ENCODE measurements at regions not wholly inside any gene's neighbourhood (a gene's known extent, or its start where the extent isn't known, plus 50 kb on each side); places are given as distances from the start of the nearest gene placed in this dataset.

GRCh38 chr21:19124691-19125090 lies 721.1 kb upstream of the TMPRSS15 start:
- no peaks in the 10 kb centered on the region for H3K36me3 ChIP-seq (ENCODE audit: control insufficient read depth, insufficient read depth, low read length)
- no peak overlapping the region for H3K4me3 ChIP-seq (replicated peaks; ENCODE audit: low read depth, low read length)
- no peak for TF ChIP-seq CTCF (IDR thresholded peaks at IDR 0.05; ENCODE audit: insufficient read depth, low read length, poor library complexity, severe bottlenecking)
- DNase-seq (ENCODE audit: extremely low read depth, insufficient read length), result no peak
- no peaks in the 10 kb centered on the region for H3K27me3 ChIP-seq (replicated peaks; ENCODE audit: control insufficient read depth, insufficient read depth, low read length)

GRCh38 chr21:19130379-19131028 lies 726.9 kb upstream of the TMPRSS15 start:
- no peak for DNase-seq (ENCODE audit: extremely low read depth, insufficient read length)
- H3K4me3 ChIP-seq (replicated peaks; ENCODE audit: low read depth, low read length), result no peak overlapping the region
- no peak for TF ChIP-seq CTCF (IDR thresholded peaks at IDR 0.05; ENCODE audit: insufficient read depth, low read length, poor library complexity, severe bottlenecking)
- no peaks in the 10 kb centered on the region for H3K36me3 ChIP-seq (ENCODE audit: control insufficient read depth, insufficient read depth, low read length)
- no peaks in the 10 kb centered on the region for H3K27me3 ChIP-seq (replicated peaks; ENCODE audit: control insufficient read depth, insufficient read depth, low read length)

GRCh38 chr21:19141511-19141910 lies 737.9 kb upstream of the TMPRSS15 start:
- DNase-seq (ENCODE audit: extremely low read depth, insufficient read length), result no peak
- TF ChIP-seq CTCF (IDR thresholded peaks at IDR 0.05; ENCODE audit: insufficient read depth, low read length, poor library complexity, severe bottlenecking), result no peak
- Histone ChIP-seq H3K27me3 (replicated peaks; ENCODE audit: control insufficient read depth, insufficient read depth, low read length) (no peaks in the 10 kb centered on the region), H3K4me3 (replicated peaks; ENCODE audit: low read depth, low read length) (no peak overlapping the region), H3K36me3 (ENCODE audit: control insufficient read depth, insufficient read depth, low read length) (no peaks in the 10 kb centered on the region)

GRCh38 chr21:19145682-19146293 lies 742.2 kb upstream of the TMPRSS15 start:
- no peak for DNase-seq (ENCODE audit: extremely low read depth, insufficient read length)
- no peaks in the 10 kb centered on the region for H3K36me3 ChIP-seq (ENCODE audit: control insufficient read depth, insufficient read depth, low read length)
- H3K4me3 ChIP-seq (replicated peaks; ENCODE audit: low read depth, low read length), result no peak overlapping the region
- H3K27me3 ChIP-seq (replicated peaks; ENCODE audit: control insufficient read depth, insufficient read depth, low read length), result no peaks in the 10 kb centered on the region
- no peak for TF ChIP-seq CTCF (IDR thresholded peaks at IDR 0.05; ENCODE audit: insufficient read depth, low read length, poor library complexity, severe bottlenecking)

GRCh38 chr21:19148056-19148455 lies 744.5 kb upstream of the TMPRSS15 start:
- Histone ChIP-seq H3K27me3 (replicated peaks; ENCODE audit: control insufficient read depth, insufficient read depth, low read length) (no peaks in the 10 kb centered on the region), H3K36me3 (ENCODE audit: control insufficient read depth, insufficient read depth, low read length) (no peaks in the 10 kb centered on the region), H3K4me3 (replicated peaks; ENCODE audit: low read depth, low read length) (no peak overlapping the region)
- DNase-seq (ENCODE audit: extremely low read depth, insufficient read length), result no peak
- no peak for TF ChIP-seq CTCF (IDR thresholded peaks at IDR 0.05; ENCODE audit: insufficient read depth, low read length, poor library complexity, severe bottlenecking)

Measured in GM06990 (cell line).